Activated naive CD4-positive, alpha-beta T cell treated with anti-CD3 and anti-CD28 coated beads, Interleukin-2, amount 50 U/mL, for 24 hours (primary cell): ENCODE measurements at regions not wholly inside any gene's neighbourhood (a gene's known extent, or its start where the extent isn't known, plus 50 kb on each side); places are given as distances from the start of the nearest gene placed in this dataset.

ENCODE experiments used
- H3K27ac Mint-ChIP-seq: one replicate; pipeline ENCODE4 v1.8.0; 2021; ENCODE audit warnings: mild to moderate bottlenecking, mixed read lengths
- H3K27me3 Mint-ChIP-seq: one replicate; pipeline ENCODE4 v1.8.0; 2021; ENCODE audit warnings: mixed read lengths
- H3K36me3 Mint-ChIP-seq: one replicate; pipeline ENCODE4 v1.8.0; 2021; ENCODE audit warnings: mixed read lengths
- H3K4me1 Mint-ChIP-seq: one replicate; pipeline ENCODE4 v1.8.0; 2021; ENCODE audit warnings: mixed read lengths
- H3K4me3 Mint-ChIP-seq: one replicate; pipeline ENCODE4 v1.8.0; 2021; ENCODE audit warnings: mild to moderate bottlenecking, mixed read lengths
- H3K9me3 Mint-ChIP-seq: one replicate; pipeline ENCODE4 v1.8.0; 2021; ENCODE audit warnings: mixed read lengths

- Mint-ChIP-seq H3K4me1 (no peaks in the 10 kb centered on the region), H3K27me3 (no peaks in the 10 kb centered on the region), H3K9me3 (no peaks in the 10 kb centered on the region)
These were observed 103.2 kb upstream of the SSTR4 start for GRCh38 chr20:22931653-22932608.

GRCh38 chr20:22939181-22939580, 95.9 kb upstream of the SSTR4 start:
- peaks cover 4% of the 10 kb centered on the region for H3K27me3 Mint-ChIP-seq
- no peaks in the 10 kb centered on the region for H3K36me3 Mint-ChIP-seq
- no peaks in the 10 kb centered on the region for H3K4me1 Mint-ChIP-seq
- no peak overlapping the region for H3K4me3 Mint-ChIP-seq
- no peak overlapping the region for H3K27ac Mint-ChIP-seq
- no peaks in the 10 kb centered on the region for H3K9me3 Mint-ChIP-seq

More at GRCh38 chr20:22931653-22932608, 103.2 kb upstream of the SSTR4 start:
- H3K27ac Mint-ChIP-seq: no peak overlapping the region
- H3K4me3 Mint-ChIP-seq: no peak overlapping the region
- no peaks in the 10 kb centered on the region for H3K36me3 Mint-ChIP-seq

- no peaks in the 10 kb centered on the region for H3K4me1 Mint-ChIP-seq
- no peak overlapping the region for H3K4me3 Mint-ChIP-seq
- H3K27me3 Mint-ChIP-seq: peaks cover 4% of the 10 kb centered on the region
- H3K27ac Mint-ChIP-seq: no peak overlapping the region
- H3K9me3 Mint-ChIP-seq: no peaks in the 10 kb centered on the region
- H3K36me3 Mint-ChIP-seq: no peaks in the 10 kb centered on the region
These were observed 94.8 kb upstream of the SSTR4 start for GRCh38 chr20:22940350-22940749.

GRCh38 chr20:22941550-22941949, 93.6 kb upstream of the SSTR4 start:
- Mint-ChIP-seq H3K27ac (no peak overlapping the region), H3K36me3 (no peaks in the 10 kb centered on the region), H3K4me1 (no peaks in the 10 kb centered on the region), H3K4me3 (no peak overlapping the region), H3K27me3 (peaks cover 4% of the 10 kb centered on the region), H3K9me3 (no peaks in the 10 kb centered on the region)

GRCh38 chr20:22942742-22943141, 92.4 kb upstream of the SSTR4 start:
- Mint-ChIP-seq H3K27ac (no peak overlapping the region), H3K27me3 (peaks cover 4% of the 10 kb centered on the region)

GRCh38 chr20:22944062-22944461, 91.0 kb upstream of the SSTR4 start:
- Mint-ChIP-seq H3K36me3 (no peaks in the 10 kb centered on the region), H3K9me3 (no peaks in the 10 kb centered on the region), H3K4me3 (no peak overlapping the region), H3K4me1 (no peaks in the 10 kb centered on the region), H3K27ac (no peak overlapping the region), H3K27me3 (peaks cover 3% of the 10 kb centered on the region)

More at GRCh38 chr20:22942742-22943141, 92.4 kb upstream of the SSTR4 start:
- Mint-ChIP-seq H3K4me1 (no peaks in the 10 kb centered on the region), H3K4me3 (no peak overlapping the region), H3K36me3 (no peaks in the 10 kb centered on the region), H3K9me3 (no peaks in the 10 kb centered on the region)

- no peaks in the 10 kb centered on the region for H3K36me3 Mint-ChIP-seq
- no peak overlapping the region for H3K27ac Mint-ChIP-seq
- no peak overlapping the region for H3K4me3 Mint-ChIP-seq
- peaks cover 2% of the 10 kb centered on the region for H3K27me3 Mint-ChIP-seq
- H3K4me1 Mint-ChIP-seq: no peaks in the 10 kb centered on the region
- H3K9me3 Mint-ChIP-seq: no peaks in the 10 kb centered on the region
These were observed 90.2 kb upstream of the SSTR4 start for GRCh38 chr20:22944936-22945335.

GRCh38 chr20:22946596-22946995, 88.5 kb upstream of the SSTR4 start:
- H3K36me3 Mint-ChIP-seq: no peaks in the 10 kb centered on the region
- no peaks in the 10 kb centered on the region for H3K9me3 Mint-ChIP-seq
- H3K4me3 Mint-ChIP-seq: no peak overlapping the region
- no peak overlapping the region for H3K27ac Mint-ChIP-seq
- H3K4me1 Mint-ChIP-seq: no peaks in the 10 kb centered on the region
- H3K27me3 Mint-ChIP-seq: peaks cover 2% of the 10 kb centered on the region

GRCh38 chr20:22949331-22950109, 85.6 kb upstream of the SSTR4 start:
- H3K4me1 Mint-ChIP-seq: no peaks in the 10 kb centered on the region
- no peaks in the 10 kb centered on the region for H3K9me3 Mint-ChIP-seq
- H3K4me3 Mint-ChIP-seq: no peak overlapping the region
- H3K27ac Mint-ChIP-seq: no peak overlapping the region
- no peaks in the 10 kb centered on the region for H3K36me3 Mint-ChIP-seq
- peaks cover 2% of the 10 kb centered on the region for H3K27me3 Mint-ChIP-seq

- H3K36me3 Mint-ChIP-seq: no peaks in the 10 kb centered on the region
- H3K27ac Mint-ChIP-seq: no peak overlapping the region
- no peaks in the 10 kb centered on the region for H3K9me3 Mint-ChIP-seq
- no peaks in the 10 kb centered on the region for H3K4me1 Mint-ChIP-seq
- H3K27me3 Mint-ChIP-seq: peaks cover 2% of the 10 kb centered on the region
- H3K4me3 Mint-ChIP-seq: no peak overlapping the region
These were observed 83.1 kb upstream of the SSTR4 start for GRCh38 chr20:22951966-22952365.

GRCh38 chr20:22954661-22955060, 80.5 kb upstream of the SSTR4 start:
- Mint-ChIP-seq H3K27ac (no peak overlapping the region), H3K27me3 (no peaks in the 10 kb centered on the region), H3K9me3 (no peaks in the 10 kb centered on the region), H3K36me3 (no peaks in the 10 kb centered on the region), H3K4me3 (no peak overlapping the region), H3K4me1 (no peaks in the 10 kb centered on the region)

- Mint-ChIP-seq H3K27ac (no peak overlapping the region), H3K27me3 (no peaks in the 10 kb centered on the region), H3K4me3 (no peak overlapping the region), H3K36me3 (no peaks in the 10 kb centered on the region), H3K4me1 (no peaks in the 10 kb centered on the region), H3K9me3 (no peaks in the 10 kb centered on the region)
These were observed 76.7 kb upstream of the SSTR4 start for GRCh38 chr20:22958390-22958789.

GRCh38 chr20:22962567-22963439, 72.3 kb upstream of the SSTR4 start:
- H3K27me3 Mint-ChIP-seq: peaks cover 4% of the 10 kb centered on the region
- H3K36me3 Mint-ChIP-seq: no peaks in the 10 kb centered on the region
- no peaks in the 10 kb centered on the region for H3K4me1 Mint-ChIP-seq
- H3K9me3 Mint-ChIP-seq: no peaks in the 10 kb centered on the region
- no peak overlapping the region for H3K4me3 Mint-ChIP-seq
- no peak overlapping the region for H3K27ac Mint-ChIP-seq

- no peaks in the 10 kb centered on the region for H3K36me3 Mint-ChIP-seq
- no peaks in the 10 kb centered on the region for H3K4me1 Mint-ChIP-seq
- no peaks in the 10 kb centered on the region for H3K9me3 Mint-ChIP-seq
- H3K27ac Mint-ChIP-seq: no peak overlapping the region
- H3K27me3 Mint-ChIP-seq: peaks cover 7% of the 10 kb centered on the region
- no peak overlapping the region for H3K4me3 Mint-ChIP-seq
These were observed 71.5 kb upstream of the SSTR4 start for GRCh38 chr20:22963581-22963980.

GRCh38 chr20:22966787-22967464, 68.2 kb upstream of the SSTR4 start:
- Mint-ChIP-seq H3K4me1 (no peaks in the 10 kb centered on the region), H3K36me3 (no peaks in the 10 kb centered on the region), H3K9me3 (no peaks in the 10 kb centered on the region), H3K27ac (no peak overlapping the region), H3K4me3 (no peak overlapping the region), H3K27me3 (peaks cover 9% of the 10 kb centered on the region)
